ENCODE measurements at regions not wholly inside any gene's neighbourhood (a gene's known extent, or its start where the extent isn't known, plus 50 kb on each side); places are given as distances from the start of the nearest gene placed in this dataset.
"Not testable (repeated sequence)": the region's sequence is repeated elsewhere in the genome, so short reads cannot be mapped to it uniquely, and the experiment has no call there.

GRCh38 chr10:58063861-58064480 lies 203.7 kb downstream of the IPMK start:
- POLR2A ChIA-PET, result no interaction called here
- CTCF ChIA-PET (ENCODE audit: unreplicated experiment), result no interaction called here
- BruUV-seq (replicated peaks), result no TSS peak

GRCh38 chr10:58058683-58059082 lies 209.0 kb downstream of the IPMK start:
- H3K9me2 ChIP-seq (ENCODE audit: insufficient read depth, low read length); H3K36me3 ChIP-seq (ENCODE audit: insufficient read depth, low read length); BruUV-seq (replicated peaks); intact Hi-C loops (cut with micrococcal nuclease; ENCODE audit: unreplicated experiment); H3K79me2 ChIP-seq (ENCODE audit: insufficient read depth, low read depth, low read length); H3K4me1 ChIP-seq (ENCODE audit: insufficient read depth, low read length, poor library complexity, severe bottlenecking); H3K4me2 ChIP-seq (ENCODE audit: low read length); H3K9me3 ChIP-seq (ENCODE audit: low read length); H3K4me3 ChIP-seq (ENCODE audit: low read depth, low read length, poor library complexity, severe bottlenecking); H4K20me1 ChIP-seq (ENCODE audit: insufficient read depth, low read length); POLR2A ChIA-PET; DNase-seq (ENCODE audit: low spot score); H2AFZ ChIP-seq (ENCODE audit: low read length); CTCF ChIA-PET (ENCODE audit: unreplicated experiment); H3K27ac ChIP-seq (ENCODE audit: low read depth, low read length, poor library complexity, severe bottlenecking): not testable (repeated sequence)

More at GRCh38 chr10:58063861-58064480, 203.7 kb downstream of the IPMK start:
- no peaks in the 10 kb centered on the region for H4K20me1 ChIP-seq (ENCODE audit: insufficient read depth, low read length)
- H3K79me2 ChIP-seq (ENCODE audit: insufficient read depth, low read depth, low read length), result no peaks in the 10 kb centered on the region
- H3K4me1 ChIP-seq (ENCODE audit: insufficient read depth, low read length, poor library complexity, severe bottlenecking), result no peaks in the 10 kb centered on the region
- H3K36me3 ChIP-seq (ENCODE audit: insufficient read depth, low read length), result no peaks in the 10 kb centered on the region
- no peak overlapping the region for H3K4me3 ChIP-seq (ENCODE audit: low read depth, low read length, poor library complexity, severe bottlenecking)
- H3K9me3 ChIP-seq (ENCODE audit: low read length), result no peaks in the 10 kb centered on the region
- H3K9me2 ChIP-seq (ENCODE audit: insufficient read depth, low read length), result no peaks in the 10 kb centered on the region
- H3K27ac ChIP-seq (ENCODE audit: low read depth, low read length, poor library complexity, severe bottlenecking), result no peak overlapping the region
- H3K4me2 ChIP-seq (ENCODE audit: low read length), result no peak overlapping the region
- no peak for TF ChIP-seq EZH2phosphoT487 (IDR thresholded peaks at IDR 0.05; ENCODE audit: borderline replicate concordance, low read depth, low read length)
- no peak for TF ChIP-seq CTCF (conservative IDR thresholded peaks at IDR 0.05; ENCODE audit: low read length)
- no peak for DNase-seq (ENCODE audit: low spot score)
- intact Hi-C loops (cut with micrococcal nuclease; ENCODE audit: unreplicated experiment), result loop anchor here (10.0 kb wide), 1 partner anchor 719 kb away; no protein-coding TSS in a partner anchor
- no peak overlapping the region for H2AFZ ChIP-seq (ENCODE audit: low read length)

- Histone ChIP-seq H3K9me2 (ENCODE audit: insufficient read depth, low read length) (no peaks in the 10 kb centered on the region), H3K79me2 (ENCODE audit: insufficient read depth, low read depth, low read length) (no peaks in the 10 kb centered on the region), H3K4me1 (ENCODE audit: insufficient read depth, low read length, poor library complexity, severe bottlenecking) (no peaks in the 10 kb centered on the region), H3K9me3 (ENCODE audit: low read length) (no peaks in the 10 kb centered on the region), H3K36me3 (ENCODE audit: insufficient read depth, low read length) (no peaks in the 10 kb centered on the region), H3K4me3 (ENCODE audit: low read depth, low read length, poor library complexity, severe bottlenecking) (no peak overlapping the region), H4K20me1 (ENCODE audit: insufficient read depth, low read length) (no peaks in the 10 kb centered on the region), H2AFZ (ENCODE audit: low read length) (no peak overlapping the region), H3K27ac (ENCODE audit: low read depth, low read length, poor library complexity, severe bottlenecking) (no peak overlapping the region), H3K4me2 (ENCODE audit: low read length) (no peak overlapping the region)
- CTCF ChIA-PET (ENCODE audit: unreplicated experiment), result no interaction called here
- POLR2A ChIA-PET, result no interaction called here
- BruUV-seq (replicated peaks), result no TSS peak
- no peak for TF ChIP-seq CTCF (conservative IDR thresholded peaks at IDR 0.05; ENCODE audit: low read length)
- intact Hi-C loops (cut with micrococcal nuclease; ENCODE audit: unreplicated experiment), result no loop called here
- no peak for DNase-seq (ENCODE audit: low spot score)
Observed at GRCh38 chr10:58054881-58055280, 212.8 kb downstream of the IPMK start.
